GM23248 (cell line): ENCODE measurements at regions not wholly inside any gene's neighbourhood (a gene's known extent, or its start where the extent isn't known, plus 50 kb on each side); places are given as distances from the start of the nearest gene placed in this dataset.

Experiments
- EZH2 ChIP-seq: fragments of 200-600 bp; sonication (generic); IDR thresholded peaks from 2 replicates; pipeline ENCODE4 v1.6.1; 2018; ENCODE audit warnings: antibody characterized with exemption, mild to moderate bottlenecking; ENCODE audit not compliant: insufficient read depth, poor library complexity, severe bottlenecking
- EZH2phosphoT487 ChIP-seq: fragments of 200-600 bp; sonication (generic); IDR thresholded peaks from 2 replicates; pipeline ENCODE4 v1.6.1; 2018; ENCODE audit warnings: antibody characterized with exemption, moderate library complexity, mild to moderate bottlenecking, low read depth; ENCODE audit not compliant: insufficient read depth

GRCh38 chr12:67067453-67068203, 201.5 kb upstream of the CAND1 start:
- TF ChIP-seq EZH2phosphoT487 = no peak
- TF ChIP-seq EZH2 = peak; percentile 18
